Stimulated activated CD4-positive, alpha-beta T cell treated with anti-CD3 and anti-CD28 coated beads, Interleukin-4, amount 100 ng/mL, for 48 hours (primary cell): ENCODE measurements at regions not wholly inside any gene's neighbourhood (a gene's known extent, or its start where the extent isn't known, plus 50 kb on each side); places are given as distances from the start of the nearest gene placed in this dataset.

Experiments used
- DNase-seq, 2 donors: peaks; one replicate each; pipeline ENCODE4 v3.0.0-alpha.2; 2020; ENCODE audit warnings: low read depth in 2 of 2

DNA sequence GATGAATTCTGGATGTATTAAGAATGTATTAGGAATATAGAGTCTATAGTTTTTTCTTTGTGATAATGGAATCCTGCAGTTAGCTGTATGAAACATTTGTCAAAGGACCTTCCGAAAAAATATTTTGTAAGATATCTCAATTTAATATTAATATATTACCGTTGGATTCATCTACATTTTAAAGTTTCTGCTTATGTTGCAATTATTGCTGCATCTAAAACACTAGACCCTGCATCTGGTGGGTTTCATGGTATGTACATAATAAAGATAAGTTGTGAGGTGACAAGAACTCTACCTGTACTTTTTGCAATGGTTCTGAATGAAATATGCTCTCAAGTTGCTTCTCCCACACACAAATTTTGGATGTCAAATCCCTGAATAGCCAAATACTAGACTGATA, 565.9 kb upstream of the FBXO33 start:
- no peak for DNase-seq

- no peak for DNase-seq
Measured at GRCh38 chr14:39991041-39991440, 558.8 kb upstream of the FBXO33 start.

DNA sequence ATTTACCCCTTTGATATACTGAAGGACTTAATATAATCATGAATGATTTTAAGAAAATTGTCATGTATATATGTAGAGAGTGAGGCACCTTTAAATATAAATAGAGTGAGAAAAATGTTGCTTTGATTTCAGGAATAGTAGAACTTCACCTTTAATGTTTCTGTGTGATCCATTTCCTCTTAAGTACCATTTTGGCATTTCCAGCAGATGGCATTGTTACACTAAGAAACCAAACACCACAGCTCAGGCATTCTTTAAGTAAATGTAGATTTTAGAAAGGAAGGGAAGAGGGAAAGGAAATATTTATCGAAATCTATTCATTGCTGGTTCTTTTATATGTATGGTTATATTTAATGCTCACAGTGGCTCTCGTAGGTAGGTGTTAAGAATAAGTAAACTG, 556.7 kb upstream of the FBXO33 start:
- no peak for DNase-seq

GRCh38 chr14:39984323-39984722, 552.1 kb upstream of the FBXO33 start:
- DNase-seq = no peak

GRCh38 chr14:39977198-39977597, 545.0 kb upstream of the FBXO33 start:
- DNase-seq = no peak

DNA sequence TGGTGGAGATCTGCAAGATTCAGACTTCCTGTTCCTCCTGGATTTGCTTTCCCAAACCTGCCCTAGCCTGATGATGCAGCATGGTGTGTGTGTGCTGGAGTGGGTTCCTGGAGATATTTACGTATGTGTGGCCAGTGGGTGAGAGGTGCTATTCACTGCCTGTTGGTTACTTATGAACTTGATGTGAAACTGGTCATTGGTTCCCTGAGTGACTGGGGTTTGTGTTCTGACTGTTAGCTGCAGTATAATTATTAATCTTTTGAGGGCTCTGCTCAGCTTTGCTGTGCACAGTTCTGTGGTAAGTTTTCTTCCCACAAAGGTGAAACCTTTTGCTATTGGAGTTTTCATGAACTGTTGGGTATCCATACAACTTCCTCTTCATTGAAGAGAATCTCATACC, 541.8 kb upstream of the FBXO33 start:
- DNase-seq = no peak

- DNase-seq = no peak
Measured at GRCh38 chr14:39972704-39973103, 540.5 kb upstream of the FBXO33 start.

DNA sequence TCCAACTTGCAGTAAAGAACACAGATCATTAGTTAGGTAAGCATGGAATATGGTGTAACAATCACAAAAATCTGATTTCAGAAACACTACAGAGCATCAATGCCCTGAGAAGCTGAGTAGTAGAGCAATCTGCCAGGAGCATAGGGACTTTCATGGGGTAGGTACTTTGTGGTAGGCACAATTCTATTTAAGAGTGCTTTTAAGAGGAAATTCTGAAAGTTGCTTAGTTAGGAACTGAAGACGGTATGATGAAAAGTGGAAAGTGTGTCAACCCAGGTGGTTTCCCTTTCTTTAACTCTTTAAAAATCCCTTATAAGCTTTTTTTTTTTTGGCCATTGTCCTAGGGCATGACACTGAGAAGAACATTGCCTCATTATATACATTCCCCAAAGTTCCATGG, 535.7 kb upstream of the FBXO33 start:
- DNase-seq = no peak

- DNase-seq = no peak
Measured at GRCh38 chr14:39957987-39958386, 525.8 kb upstream of the FBXO33 start.

DNA sequence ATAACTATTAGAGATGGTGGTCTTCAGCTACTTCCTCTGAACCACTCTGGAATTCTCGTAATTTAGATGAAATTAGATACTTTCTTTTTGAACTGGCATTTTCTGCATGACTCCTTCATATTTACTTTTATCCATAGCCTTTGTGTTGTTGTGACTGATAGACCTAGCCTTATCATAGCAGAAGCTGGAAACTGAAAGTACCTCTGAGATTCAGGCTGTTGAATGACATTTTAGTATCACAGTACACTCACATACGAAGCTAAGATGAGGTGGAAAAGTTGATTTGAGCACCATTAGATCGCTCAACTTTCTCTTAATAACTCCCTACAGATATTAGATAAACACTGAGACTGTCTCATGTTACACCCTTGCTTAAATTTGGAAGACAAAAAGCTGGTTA, 525.1 kb upstream of the FBXO33 start:
- DNase-seq = no peak

GRCh38 chr14:39956372-39956771, 524.1 kb upstream of the FBXO33 start:
- no peak for DNase-seq

GRCh38 chr14:39948235-39948634, 516.0 kb upstream of the FBXO33 start:
- DNase-seq = no peak

DNA sequence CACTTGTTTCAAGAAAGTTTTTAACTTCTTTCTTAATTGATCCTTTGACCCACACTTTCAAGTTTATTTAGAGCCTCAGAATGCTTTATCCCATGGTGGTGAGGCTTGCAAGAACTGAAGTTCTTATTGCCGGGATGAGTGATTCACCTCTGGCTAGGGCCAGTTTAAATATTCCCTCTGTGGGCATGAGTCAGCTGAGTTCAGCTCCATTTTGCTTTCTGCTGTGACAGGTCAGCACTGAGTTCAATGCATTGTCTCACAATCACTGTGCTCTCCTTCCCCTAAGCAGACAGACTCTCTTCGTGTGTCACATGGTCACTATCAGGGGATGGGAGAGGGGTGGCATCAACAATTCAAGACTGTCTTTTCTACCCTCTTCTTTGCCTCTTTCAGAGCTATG, 514.6 kb upstream of the FBXO33 start:
- DNase-seq = no peak

- no peak for DNase-seq
Measured at GRCh38 chr14:39939023-39939422, 506.8 kb upstream of the FBXO33 start.

- DNase-seq = peak in 1 of 2 donors; percentile 2
Measured at GRCh38 chr14:39912192-39913100, 480.2 kb upstream of the FBXO33 start.

GRCh38 chr14:39897657-39898056, 465.4 kb upstream of the FBXO33 start:
- no peak for DNase-seq

- DNase-seq = no peak
Measured at GRCh38 chr14:39890026-39890425, 457.8 kb upstream of the FBXO33 start.

GRCh38 chr14:39884091-39884490, 451.9 kb upstream of the FBXO33 start:
- DNase-seq = no peak

DNA sequence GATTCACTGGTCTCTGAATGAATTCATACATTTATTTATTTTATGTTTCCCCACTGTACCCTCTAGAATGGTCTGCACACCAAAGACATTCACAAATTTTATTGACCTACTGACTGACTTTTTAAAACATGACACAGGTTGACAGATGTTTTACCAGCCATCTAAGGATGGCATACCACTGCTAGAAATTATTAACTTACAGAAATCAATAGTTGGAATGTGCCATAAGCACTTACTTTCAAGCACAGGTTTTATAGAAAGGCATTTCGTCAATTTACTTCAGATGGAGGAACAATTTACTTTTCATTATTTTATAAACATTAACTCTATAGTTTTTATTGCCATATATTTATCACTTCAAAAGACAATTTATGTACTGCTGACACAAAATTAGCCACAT, 448.7 kb upstream of the FBXO33 start:
- no peak for DNase-seq

DNA sequence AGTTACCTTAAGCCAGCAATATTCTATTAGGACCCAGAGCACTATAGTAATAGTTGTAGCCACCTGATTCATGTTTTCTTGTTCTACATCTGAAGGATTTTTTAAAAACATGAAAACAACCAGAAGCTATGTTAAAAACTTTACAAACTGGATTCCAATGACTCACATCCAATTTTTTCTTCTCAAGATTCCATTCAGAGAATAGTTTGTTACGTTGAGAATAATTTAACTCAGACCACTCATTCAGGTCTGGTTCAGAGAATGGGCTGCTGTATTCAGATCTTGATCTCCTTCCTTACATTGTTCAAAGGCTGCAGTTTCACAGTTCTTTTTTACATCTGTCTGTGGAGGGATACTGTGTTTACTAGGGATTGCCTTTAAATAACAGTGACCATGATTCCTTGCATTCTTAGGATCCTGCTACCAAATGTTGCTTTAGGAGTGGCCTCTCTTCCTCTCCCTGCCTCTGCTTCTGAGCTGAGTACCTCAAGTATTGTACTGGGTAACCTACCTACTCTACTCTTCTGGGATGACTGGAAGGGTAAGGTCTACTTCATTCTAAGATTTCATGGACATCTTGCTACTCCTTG, 448.0 kb upstream of the FBXO33 start:
- DNase-seq = no peak

DNA sequence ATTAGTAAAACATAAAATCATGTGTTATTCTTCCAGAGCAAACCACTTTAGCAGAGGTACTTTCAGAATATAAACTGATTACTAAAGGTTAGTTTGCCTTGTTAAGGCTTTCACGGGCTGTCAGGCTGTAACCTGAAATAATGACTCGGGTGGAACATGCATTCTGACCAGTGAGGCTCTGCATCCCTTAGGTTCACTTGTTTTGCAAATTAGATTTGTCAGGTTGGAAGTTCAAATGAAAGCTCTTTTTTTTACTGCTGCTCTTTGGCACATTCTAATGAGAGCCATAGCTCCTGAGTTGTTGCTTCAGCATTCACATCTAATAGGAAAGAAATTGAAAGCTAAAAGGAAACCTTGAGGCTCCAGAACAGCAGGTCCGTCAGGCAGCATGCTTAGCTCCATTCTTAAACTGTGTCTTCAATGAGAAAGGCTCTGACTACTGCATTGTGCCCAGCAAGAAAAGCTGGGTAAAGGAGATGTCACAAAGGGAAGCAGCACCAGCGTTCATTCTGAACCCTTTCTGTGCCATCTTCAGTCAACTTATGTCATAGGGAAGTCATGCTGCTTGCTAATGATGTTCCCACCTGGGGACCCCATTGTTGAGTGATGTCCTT, 445.5 kb upstream of the FBXO33 start:
- DNase-seq = no peak

- no peak for DNase-seq
Measured at GRCh38 chr14:39876916-39877315, 444.7 kb upstream of the FBXO33 start.

DNA sequence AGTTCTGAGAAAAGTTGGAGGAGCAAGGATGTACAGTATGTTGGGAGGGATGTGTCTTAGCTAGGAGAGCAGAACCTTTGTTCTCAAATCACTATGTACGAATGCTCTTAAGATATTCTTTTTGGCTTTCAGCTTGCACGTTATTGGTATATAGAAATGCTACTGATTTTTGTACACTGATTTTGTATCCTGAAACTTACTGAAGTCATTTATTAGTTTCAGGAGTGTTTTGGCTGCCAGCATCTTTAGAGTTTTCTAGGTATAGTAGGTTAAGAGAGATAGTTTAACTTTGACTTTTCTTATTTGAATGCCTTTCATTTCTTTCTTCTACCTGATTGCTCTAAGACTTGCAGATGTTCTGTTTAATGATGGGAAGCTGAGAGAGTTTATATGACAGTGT, 442.8 kb upstream of the FBXO33 start:
- no peak for DNase-seq
